GM12878 (cell line): ENCODE measurements at regions not wholly inside any gene's neighbourhood (a gene's known extent, or its start where the extent isn't known, plus 50 kb on each side); places are given as distances from the start of the nearest gene placed in this dataset.

ENCODE experiments used
- ATAC-seq: fragments of 200-7000 bp; cut with Tn5 transposase; 3 replicates; pipeline ENCODE4 v1.9.1; 2020; ENCODE audit warnings: mild to moderate bottlenecking, moderate library complexity
- BruUV-seq: library from RNA; stranded (reverse); fragments of 400-500 nt; replicated peaks from 2 replicates; lab custom pipeline; 2021; lab: Mats Ljungman, UMichigan
- CTCF ChIA-PET: fragments of 300-600 bp; sonication (Branson Sonifier 250); formaldehyde crosslinking; extraction: SDS; loops from one replicate; lab custom pipeline; 2021; ENCODE audit warnings: inconsistent platforms; lab: Yijun Ruan, JAX
- POLR2A ChIA-PET: fragments of 350-600 bp; formaldehyde crosslinking; extraction: SDS; loops from one replicate; lab custom pipeline; 2021; ENCODE audit warnings: inconsistent platforms; lab: Charles Lee
- RAD21 ChIA-PET: fragments of 300-600 bp; sonication (Branson Sonifier 250); formaldehyde crosslinking; loops from one replicate; lab custom pipeline; 2023; ENCODE audit warnings: antibody characterized with exemption; ENCODE audit not compliant: unreplicated experiment; lab: Charles Lee
- SMC1A ChIA-PET: fragments of 300-600 bp; sonication (Branson Sonifier 250); formaldehyde crosslinking; loops from one replicate; lab custom pipeline; 2023; ENCODE audit not compliant: unreplicated experiment, uncharacterized antibody; lab: Charles Lee
- DNase-seq: peaks from one replicate; pipeline ENCODE4 v3.0.0-alpha.2; 2011; ENCODE audit warnings: low read depth, low spot score
- FAIRE-seq: peaks from 3 replicates; lab custom pipeline; 2011; peaks lifted over from hg19 to GRCh38; lab: Jason Lieb, UNC
- H2AFZ ChIP-seq: 2 replicates; pipeline ENCODE4 v1.6.0; 2011; ENCODE audit warnings: low read depth, low read length, control low read depth; ENCODE audit not compliant: control insufficient read depth
- H3K27ac ChIP-seq: 2 replicates; pipeline ENCODE4 v1.5.1; 2011; ENCODE audit warnings: control low read depth; ENCODE audit not compliant: control insufficient read depth, insufficient read depth
- H3K27me3 ChIP-seq, 2 experiments: replicated peaks in 1 of 2; 2 replicates each; pipeline versions ENCODE4 v1.6.0 to v1.6.1; 2011; ENCODE audit warnings: low read length in 1 of 2; ENCODE audit not compliant: control insufficient read depth in 2 of 2, insufficient read depth in 2 of 2
- H3K36me3 ChIP-seq, 2 experiments: 2 replicates each; pipeline ENCODE4 v1.5.1; 2011; ENCODE audit warnings: low read length in 1 of 2; ENCODE audit not compliant: control insufficient read depth in 2 of 2, insufficient read depth in 2 of 2
- H3K4me1 ChIP-seq: 2 replicates; pipeline ENCODE4 v1.6.1; 2011; ENCODE audit warnings: mild to moderate bottlenecking, low read length, moderate library complexity, mixed read lengths; ENCODE audit not compliant: control insufficient read depth, insufficient read depth
- H3K4me2 ChIP-seq: 2 replicates; pipeline ENCODE4 v1.6.0; 2011; ENCODE audit warnings: control low read depth; ENCODE audit not compliant: control insufficient read depth, insufficient read depth
- H3K4me3 ChIP-seq: fragments of 200-600 bp; sonication (generic); 2 replicates; pipeline ENCODE4 v1.5.1; 2016
- H3K79me2 ChIP-seq: 2 replicates; pipeline ENCODE4 v1.6.0; 2011; ENCODE audit warnings: low read length; ENCODE audit not compliant: control insufficient read depth, insufficient read depth
- H3K9ac ChIP-seq: 2 replicates; pipeline ENCODE4 v1.8.0; 2011; ENCODE audit warnings: low read length, control low read depth, mixed read lengths; ENCODE audit not compliant: control insufficient read depth, insufficient read depth
- H3K9me3 ChIP-seq: replicated peaks from 3 replicates; pipeline ENCODE4 v1.5.1; 2011; ENCODE audit warnings: mild to moderate bottlenecking, low read length; ENCODE audit not compliant: control insufficient read depth, insufficient read depth
- H4K20me1 ChIP-seq: 2 replicates; pipeline ENCODE4 v1.6.0; 2011; ENCODE audit not compliant: control insufficient read depth, insufficient read depth
- BACH1 ChIP-seq: fragments of 450-650 bp; IDR thresholded peaks from 2 replicates; pipeline ENCODE4 v1.6.1; 2017; ENCODE audit warnings: mild to moderate bottlenecking, borderline replicate concordance
- BRCA1 ChIP-seq: IDR thresholded peaks from 2 replicates; pipeline ENCODE4 v1.6.1; 2011; ENCODE audit warnings: low read depth, low read length, improper control_type of control experiment
- E2F4 ChIP-seq: IDR thresholded peaks from 2 replicates; pipeline ENCODE4 v1.6.1; 2012; ENCODE audit warnings: low read depth, low read length, improper control_type of control experiment
- E4F1 ChIP-seq: fragments of 450-650 bp; IDR thresholded peaks from 2 replicates; pipeline ENCODE4 v1.6.1; 2018; ENCODE audit warnings: borderline replicate concordance, mild to moderate bottlenecking; ENCODE audit not compliant: partially characterized antibody
- GATAD2B ChIP-seq: fragments of 450-650 bp; conservative IDR thresholded peaks from 2 replicates; pipeline ENCODE4 v1.6.1; 2017; ENCODE audit warnings: low read depth, mild to moderate bottlenecking, moderate library complexity
- MAX ChIP-seq: IDR thresholded peaks from 2 replicates; pipeline ENCODE4 v1.6.1; 2012; ENCODE audit warnings: low read depth, low read length, improper control_type of control experiment
- MYC ChIP-seq: IDR thresholded peaks from 2 replicates; pipeline ENCODE4 v1.6.1; 2011; ENCODE audit warnings: mild to moderate bottlenecking, low read length, moderate library complexity, inconsistent platforms; ENCODE audit not compliant: insufficient read depth, insufficient replicate concordance, insufficient read length, severe bottlenecking
- PBX3 ChIP-seq: IDR thresholded peaks from 2 replicates; pipeline ENCODE4 v1.6.1; 2011; ENCODE audit warnings: mild to moderate bottlenecking, low read depth, low read length, moderate library complexity; ENCODE audit not compliant: insufficient replicate concordance
- RCOR1 ChIP-seq: conservative IDR thresholded peaks from 2 replicates; pipeline ENCODE4 v1.6.1; 2012; ENCODE audit warnings: low read depth, low read length, improper control_type of control experiment
- RELB ChIP-seq: fragments of 450-650 bp; IDR thresholded peaks from 2 replicates; pipeline ENCODE4 v1.6.1; 2017; ENCODE audit warnings: low read depth, mild to moderate bottlenecking, moderate library complexity
- SMC3 ChIP-seq: IDR thresholded peaks from 2 replicates; pipeline ENCODE4 v1.6.1; 2011; ENCODE audit warnings: low read length, improper control_type of control experiment, borderline replicate concordance
- SP1 ChIP-seq: IDR thresholded peaks from one replicate; pipeline ENCODE4 v1.6.1; 2011; ENCODE audit warnings: low read depth, low read length
- TBL1XR1 ChIP-seq: IDR thresholded peaks from 2 replicates; pipeline ENCODE4 v1.6.1; 2012; ENCODE audit warnings: low read depth, low read length, improper control_type of control experiment
- TCF12 ChIP-seq: IDR thresholded peaks from 2 replicates; pipeline ENCODE4 v1.6.1; 2011; ENCODE audit warnings: low read depth, mild to moderate bottlenecking, low read length
- WGBS: methylation state at CpG from one replicate; pipeline ENCODE4 v1.1.6; 2016; ENCODE audit warnings: low lambda C conversion rate; ENCODE audit not compliant: insufficient replicate concordance, insufficient coverage; ENCODE audit errors: missing lambda C conversion rate; 5-methylcytosine and 5-hydroxymethylcytosine counted together
- in situ Hi-C: fragments of 300-500 bp; cut with MboI; formaldehyde crosslinking; loops from 9 replicates; pipeline ENCODE4 v1.14.3; 2018; ENCODE audit warnings: mixed read lengths
- intact Hi-C: fragments of 100-400 bp; cut with micrococcal nuclease; formaldehyde crosslinking; loops from one replicate; pipeline ENCODE4 v1.14.2; 2022; ENCODE audit not compliant: unreplicated experiment

- ATAC-seq (no peak), FAIRE-seq (no peak), DNase-seq (no peak)
- RAD21 ChIA-PET, result no interaction called here
- Histone ChIP-seq H2AFZ (no peak overlapping the region), H3K27ac (no peak overlapping the region), H3K9me3 (no peaks in the 10 kb centered on the region; the same call in 2 of the 3 replicates), H3K4me1 (peaks cover 3% of the 10 kb centered on the region; the same call in 1 of the 2 replicates), H4K20me1 (no peaks in the 10 kb centered on the region), H3K4me2 (no peak overlapping the region), H3K4me3 (no peak overlapping the region), H3K36me3 (no peaks in the 10 kb centered on the region), H3K27me3 (no peaks in the 10 kb centered on the region), H3K9ac (no peak overlapping the region), H3K79me2 (no peaks in the 10 kb centered on the region)
- WGBS, result 68% methylated on average over 3 of the region's 3 CpGs
- SMC1A ChIA-PET, result no interaction called here
- intact Hi-C loops, result no loop called here
- no peak for TF ChIP-seq PBX3
- no peak for TF ChIP-seq E2F4
- no peak for TF ChIP-seq E4F1
- TF ChIP-seq RELB, result no peak
- TF ChIP-seq MYC, result no peak
- TF ChIP-seq TCF12, result no peak
- TF ChIP-seq TBL1XR1, result no peak
- TF ChIP-seq GATAD2B, result no peak
- TF ChIP-seq MAX, result no peak
- no peak for TF ChIP-seq SP1
- no peak for TF ChIP-seq RCOR1
- no peak for TF ChIP-seq BACH1
- TF ChIP-seq BRCA1, result no peak
- no peak for TF ChIP-seq SMC3
- BruUV-seq, result no TSS peak
- POLR2A ChIA-PET, result no interaction called here
- in situ Hi-C loops, result no loop called here
- CTCF ChIA-PET, result interaction anchor here (1.0 kb wide), 1 partner anchor 112 kb away, joined by 3 read pairs; no protein-coding TSS in a partner anchor
These were observed 67.8 kb upstream of the DDHD1 start for GRCh38 chr14:53220914-53221313.
